ENCODE measurements at regions not wholly inside any gene's neighbourhood (a gene's known extent, or its start where the extent isn't known, plus 50 kb on each side); places are given as distances from the start of the nearest gene placed in this dataset.

- no peaks in the 10 kb centered on the region for H3K9me3 ChIP-seq (ENCODE audit: low read depth, low read length)
- no peak overlapping the region for H3K4me2 ChIP-seq (ENCODE audit: insufficient read depth, low read length)
- H3K27ac ChIP-seq (ENCODE audit: low read depth, low read length): no peak overlapping the region
- H3K4me3 ChIP-seq (ENCODE audit: insufficient read depth, low read length): no peak overlapping the region
- no peaks in the 10 kb centered on the region for H3K27me3 ChIP-seq (ENCODE audit: insufficient read depth, low read length)
- H2AFZ ChIP-seq (ENCODE audit: low read length): no peak overlapping the region
- no peaks in the 10 kb centered on the region for H4K20me1 ChIP-seq (ENCODE audit: insufficient read depth, low read length)
- no peaks in the 10 kb centered on the region for H3K36me3 ChIP-seq (ENCODE audit: insufficient read depth, low read length)
- H3K79me2 ChIP-seq (ENCODE audit: insufficient read depth, low read length): no peaks in the 10 kb centered on the region
- H3K4me1 ChIP-seq (ENCODE audit: insufficient read depth, low read length): no peaks in the 10 kb centered on the region
- TF ChIP-seq CTCF (IDR thresholded peaks at IDR 0.05; ENCODE audit: extremely low read depth, low read depth, low read length): no peak
- no peak for DNase-seq (ENCODE audit: insufficient read length, low spot score, missing footprints)
These were observed 555.6 kb downstream of the EPHA4 start for GRCh38 chr2:221016551-221016950.

DNA sequence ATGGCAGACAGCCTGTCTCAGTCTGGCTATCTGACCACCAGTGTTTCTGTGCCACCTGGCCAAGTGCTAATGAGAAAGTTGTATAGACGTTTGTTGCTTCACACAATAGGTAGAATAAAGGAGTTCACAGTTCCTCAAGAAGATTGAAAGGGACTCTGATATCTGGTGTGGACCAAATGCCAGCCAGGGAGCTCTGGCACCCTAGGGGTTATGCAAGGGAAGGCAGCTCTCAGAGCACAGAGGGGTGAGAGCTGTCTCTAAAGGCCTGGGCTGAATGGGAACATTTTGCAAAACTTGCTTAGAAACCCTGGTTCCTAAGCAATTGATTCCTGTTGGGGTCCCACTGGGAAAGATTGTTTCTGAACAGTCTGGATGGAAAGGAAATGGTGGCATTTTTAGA is 553.8 kb downstream of the EPHA4 start:
- Histone ChIP-seq H3K27ac (ENCODE audit: low read depth, low read length) (no peak overlapping the region), H2AFZ (ENCODE audit: low read length) (no peak overlapping the region), H3K4me3 (ENCODE audit: insufficient read depth, low read length) (no peak overlapping the region), H4K20me1 (ENCODE audit: insufficient read depth, low read length) (no peaks in the 10 kb centered on the region), H3K27me3 (ENCODE audit: insufficient read depth, low read length) (no peaks in the 10 kb centered on the region), H3K36me3 (ENCODE audit: insufficient read depth, low read length) (no peaks in the 10 kb centered on the region), H3K79me2 (ENCODE audit: insufficient read depth, low read length) (no peaks in the 10 kb centered on the region), H3K9me3 (ENCODE audit: low read depth, low read length) (no peaks in the 10 kb centered on the region), H3K4me1 (ENCODE audit: insufficient read depth, low read length) (no peaks in the 10 kb centered on the region), H3K4me2 (ENCODE audit: insufficient read depth, low read length) (no peak overlapping the region)
- no peak for TF ChIP-seq CTCF (IDR thresholded peaks at IDR 0.05; ENCODE audit: extremely low read depth, low read depth, low read length)
- DNase-seq (ENCODE audit: insufficient read length, low spot score, missing footprints): no peak

DNA sequence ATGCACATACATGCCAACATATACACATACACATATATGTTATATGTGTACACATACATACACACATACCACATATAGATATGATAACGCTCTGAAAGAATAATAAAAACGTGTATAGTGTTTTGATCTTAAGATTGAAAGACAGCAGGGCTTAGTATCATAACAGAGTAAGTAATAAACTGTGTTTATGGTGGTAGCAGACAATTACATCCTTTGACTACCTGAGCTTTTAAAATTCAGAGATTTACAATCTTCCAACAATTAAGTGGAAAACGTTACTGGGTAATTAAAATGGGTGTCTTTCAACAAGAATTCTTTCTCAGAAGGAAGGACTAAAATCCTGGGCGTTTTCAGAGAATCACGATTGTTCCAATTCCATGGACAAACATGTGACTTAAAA is 552.4 kb downstream of the EPHA4 start:
- no peak for TF ChIP-seq CTCF (IDR thresholded peaks at IDR 0.05; ENCODE audit: extremely low read depth, low read depth, low read length)
- H3K4me1 ChIP-seq (ENCODE audit: insufficient read depth, low read length): no peaks in the 10 kb centered on the region
- H3K4me2 ChIP-seq (ENCODE audit: insufficient read depth, low read length): no peak overlapping the region
- no peak overlapping the region for H2AFZ ChIP-seq (ENCODE audit: low read length)
- H3K27me3 ChIP-seq (ENCODE audit: insufficient read depth, low read length): no peaks in the 10 kb centered on the region
- H3K79me2 ChIP-seq (ENCODE audit: insufficient read depth, low read length): no peaks in the 10 kb centered on the region
- no peak overlapping the region for H3K4me3 ChIP-seq (ENCODE audit: insufficient read depth, low read length)
- no peaks in the 10 kb centered on the region for H4K20me1 ChIP-seq (ENCODE audit: insufficient read depth, low read length)
- H3K36me3 ChIP-seq (ENCODE audit: insufficient read depth, low read length): no peaks in the 10 kb centered on the region
- DNase-seq (ENCODE audit: insufficient read length, low spot score, missing footprints): no peak
- H3K9me3 ChIP-seq (ENCODE audit: low read depth, low read length): no peaks in the 10 kb centered on the region
- H3K27ac ChIP-seq (ENCODE audit: low read depth, low read length): no peak overlapping the region

GRCh38 chr2:221022554-221022953 is 549.5 kb downstream of the EPHA4 start:
- H4K20me1 ChIP-seq (ENCODE audit: insufficient read depth, low read length): no peaks in the 10 kb centered on the region
- H3K4me2 ChIP-seq (ENCODE audit: insufficient read depth, low read length): no peak overlapping the region
- H3K79me2 ChIP-seq (ENCODE audit: insufficient read depth, low read length): no peaks in the 10 kb centered on the region
- DNase-seq (ENCODE audit: insufficient read length, low spot score, missing footprints): no peak
- no peaks in the 10 kb centered on the region for H3K9me3 ChIP-seq (ENCODE audit: low read depth, low read length)
- H3K4me3 ChIP-seq (ENCODE audit: insufficient read depth, low read length): no peak overlapping the region
- H3K27me3 ChIP-seq (ENCODE audit: insufficient read depth, low read length): no peaks in the 10 kb centered on the region
- TF ChIP-seq CTCF (IDR thresholded peaks at IDR 0.05; ENCODE audit: extremely low read depth, low read depth, low read length): no peak
- H2AFZ ChIP-seq (ENCODE audit: low read length): no peak overlapping the region
- no peaks in the 10 kb centered on the region for H3K4me1 ChIP-seq (ENCODE audit: insufficient read depth, low read length)
- H3K36me3 ChIP-seq (ENCODE audit: insufficient read depth, low read length): no peaks in the 10 kb centered on the region
- no peak overlapping the region for H3K27ac ChIP-seq (ENCODE audit: low read depth, low read length)
